Neural progenitor cell (in vitro differentiated cells): ENCODE measurements at regions not wholly inside any gene's neighbourhood (a gene's known extent, or its start where the extent isn't known, plus 50 kb on each side); places are given as distances from the start of the nearest gene placed in this dataset.

ENCODE experiments used
- DNase-seq: peaks from one replicate; pipeline ENCODE4 v3.0.0-alpha.2; 2016; ENCODE audit warnings: low spot score
- H2AFZ ChIP-seq: fragments of 200-600 bp; sonication (generic); replicated peaks from 2 replicates; pipeline ENCODE4 v1.6.1; 2016; ENCODE audit warnings: antibody characterized with exemption
- H3F3A ChIP-seq: fragments of 200-600 bp; sonication (generic); 2 replicates; pipeline ENCODE4 v1.6.1; 2016; ENCODE audit warnings: antibody characterized with exemption, low read depth
- H3K27ac ChIP-seq: fragments of 200-600 bp; sonication (generic); 2 replicates; pipeline ENCODE4 v1.5.1; 2016; ENCODE audit warnings: mild to moderate bottlenecking
- H3K27me3 ChIP-seq: fragments of 200-600 bp; sonication (generic); 2 replicates; pipeline ENCODE4 v1.6.1; 2016; ENCODE audit warnings: mild to moderate bottlenecking, moderate library complexity
- H3K36me3 ChIP-seq: fragments of 200-600 bp; sonication (generic); 2 replicates; pipeline ENCODE4 v1.5.1; 2016
- H3K4me1 ChIP-seq: fragments of 200-600 bp; sonication (generic); 2 replicates; pipeline ENCODE4 v1.6.1; 2016; ENCODE audit warnings: mixed run types
- H3K4me2 ChIP-seq: fragments of 200-600 bp; sonication (generic); 2 replicates; pipeline ENCODE4 v1.6.1; 2016
- H3K4me3 ChIP-seq: fragments of 200-600 bp; sonication (generic); 2 replicates; pipeline ENCODE4 v1.5.1; 2016
- H3K79me2 ChIP-seq: fragments of 200-600 bp; sonication (generic); 2 replicates; pipeline ENCODE4 v1.6.1; 2016; ENCODE audit warnings: low read depth
- H3K9ac ChIP-seq: fragments of 200-600 bp; sonication (generic); 2 replicates; pipeline ENCODE4 v1.6.1; 2016
- H3K9me3 ChIP-seq: fragments of 200-600 bp; sonication (generic); 2 replicates; pipeline ENCODE4 v1.5.1; 2016; ENCODE audit warnings: low read depth
- H4K20me1 ChIP-seq: fragments of 200-600 bp; sonication (generic); 2 replicates; pipeline ENCODE4 v1.6.1; 2016; ENCODE audit warnings: low read depth
- H3K27ac Mint-ChIP-seq: 3 replicates; pipeline ENCODE4 v1.8.0; 2021; ENCODE audit warnings: mixed read lengths
- H3K27me3 Mint-ChIP-seq: 2 replicates; pipeline ENCODE4 v1.8.0; 2022; ENCODE audit warnings: low read depth, mild to moderate bottlenecking, inconsistent platforms, moderate library complexity, mixed read lengths; ENCODE audit not compliant: insufficient read depth
- H3K36me3 Mint-ChIP-seq: 3 replicates; pipeline ENCODE4 v1.8.0; 2021; ENCODE audit warnings: mixed read lengths
- H3K4me1 Mint-ChIP-seq: 3 replicates; pipeline ENCODE4 v1.8.0; 2021; ENCODE audit warnings: mixed read lengths
- H3K4me3 Mint-ChIP-seq: 3 replicates; pipeline ENCODE4 v1.8.0; 2021; ENCODE audit warnings: mild to moderate bottlenecking, moderate library complexity, mixed read lengths
- H3K9me3 Mint-ChIP-seq: 3 replicates; pipeline ENCODE4 v1.8.0; 2020; ENCODE audit warnings: mixed read lengths
- CTCF ChIP-seq: fragments of 200-600 bp; sonication (generic); IDR thresholded peaks from 2 replicates; pipeline ENCODE4 v1.5.1; 2017; ENCODE audit warnings: antibody characterized with exemption, mild to moderate bottlenecking
- EZH2 ChIP-seq: fragments of 200-600 bp; sonication (generic); IDR thresholded peaks from 2 replicates; pipeline ENCODE4 v1.6.1; 2017; ENCODE audit warnings: antibody characterized with exemption, mild to moderate bottlenecking, moderate library complexity
- EZH2phosphoT487 ChIP-seq: fragments of 200-600 bp; sonication (generic); IDR thresholded peaks from 2 replicates; pipeline ENCODE4 v1.6.1; 2017; ENCODE audit warnings: antibody characterized with exemption

GRCh38 chr3:175977968-175978752 lies 1119.0 kb downstream of the NAALADL2 start:
- TF ChIP-seq EZH2, result no peak
- TF ChIP-seq EZH2phosphoT487, result no peak
- TF ChIP-seq CTCF, result no peak
- no peaks in the 10 kb centered on the region for H3K4me1 ChIP-seq
- Mint-ChIP-seq H3K4me3 (no peak overlapping the region), H3K9me3 (peaks cover 8% of the 10 kb centered on the region), H3K27ac (no peak overlapping the region), H3K27me3 (no peaks in the 10 kb centered on the region), H3K4me1 (no peaks in the 10 kb centered on the region), H3K36me3 (no peaks in the 10 kb centered on the region)
- no peak overlapping the region for H2AFZ ChIP-seq
- no peaks in the 10 kb centered on the region for H3K79me2 ChIP-seq
- no peaks in the 10 kb centered on the region for H3K9me3 ChIP-seq
- H3K36me3 ChIP-seq, result peaks cover 4% of the 10 kb centered on the region
- no peak overlapping the region for H3K4me2 ChIP-seq
- no peaks in the 10 kb centered on the region for H4K20me1 ChIP-seq
- no peak overlapping the region for H3K27ac ChIP-seq
- no peak for DNase-seq
- no peak overlapping the region for H3K4me3 ChIP-seq
- no peaks in the 10 kb centered on the region for H3F3A ChIP-seq
- no peak overlapping the region for H3K9ac ChIP-seq
- no peaks in the 10 kb centered on the region for H3K27me3 ChIP-seq

- Histone ChIP-seq H3K4me2 (no peak overlapping the region), H3F3A (no peaks in the 10 kb centered on the region), H3K4me3 (no peak overlapping the region), H3K4me1 (no peaks in the 10 kb centered on the region), H3K36me3 (peaks cover 4% of the 10 kb centered on the region), H4K20me1 (no peaks in the 10 kb centered on the region), H2AFZ (no peak overlapping the region), H3K9ac (no peak overlapping the region), H3K27ac (no peak overlapping the region), H3K79me2 (no peaks in the 10 kb centered on the region), H3K9me3 (no peaks in the 10 kb centered on the region), H3K27me3 (no peaks in the 10 kb centered on the region)
- H3K27ac Mint-ChIP-seq, result no peak overlapping the region
- no peaks in the 10 kb centered on the region for H3K4me1 Mint-ChIP-seq
- DNase-seq, result no peak
- no peak overlapping the region for H3K4me3 Mint-ChIP-seq
- no peaks in the 10 kb centered on the region for H3K27me3 Mint-ChIP-seq
- TF ChIP-seq EZH2phosphoT487 (no peak), CTCF (no peak), EZH2 (no peak)
- peaks cover 17% of the 10 kb centered on the region for H3K9me3 Mint-ChIP-seq
- H3K36me3 Mint-ChIP-seq, result no peaks in the 10 kb centered on the region
These were observed 1110.3 kb downstream of the NAALADL2 start for GRCh38 chr3:175969456-175969855.

- no peaks in the 10 kb centered on the region for H3K9me3 ChIP-seq
- TF ChIP-seq EZH2, result no peak
- TF ChIP-seq EZH2phosphoT487, result no peak
- no peak for TF ChIP-seq CTCF
- no peak overlapping the region for H3K27ac ChIP-seq
- DNase-seq, result no peak
- no peaks in the 10 kb centered on the region for H3K4me1 ChIP-seq
- Mint-ChIP-seq H3K9me3 (peaks cover 14% of the 10 kb centered on the region), H3K36me3 (no peaks in the 10 kb centered on the region), H3K27me3 (no peaks in the 10 kb centered on the region), H3K4me3 (no peak overlapping the region), H3K27ac (no peak overlapping the region), H3K4me1 (no peaks in the 10 kb centered on the region)
- no peak overlapping the region for H3K9ac ChIP-seq
- no peaks in the 10 kb centered on the region for H3K79me2 ChIP-seq
- H3K36me3 ChIP-seq, result no peaks in the 10 kb centered on the region
- H3F3A ChIP-seq, result no peaks in the 10 kb centered on the region
- no peaks in the 10 kb centered on the region for H4K20me1 ChIP-seq
- no peak overlapping the region for H3K4me3 ChIP-seq
- no peaks in the 10 kb centered on the region for H3K27me3 ChIP-seq
- no peak overlapping the region for H3K4me2 ChIP-seq
- H2AFZ ChIP-seq, result no peak overlapping the region
These were observed 1105.9 kb downstream of the NAALADL2 start for GRCh38 chr3:175965036-175965435.
